Memory B cell (primary cell): ENCODE measurements at regions not wholly inside any gene's neighbourhood (a gene's known extent, or its start where the extent isn't known, plus 50 kb on each side); places are given as distances from the start of the nearest gene placed in this dataset.
A peak's percentile ranks its signal among the peaks of the same experiment; 100 is the strongest.

Source experiments
- ATAC-seq: fragments of 150-1000 bp; cut with Tn5 transposase; 2 replicates; pipeline ENCODE4 v1.10.0; 2021; ENCODE audit warnings: low read depth, mild to moderate bottlenecking, moderate library complexity
- DNase-seq, 2 donors: peaks; one replicate each; pipeline ENCODE4 v3.0.0; 2022; ENCODE audit warnings: low spot score in 2 of 2
- H3K27ac Mint-ChIP-seq: one replicate; pipeline ENCODE4 v1.8.0; 2022; ENCODE audit warnings: mild to moderate bottlenecking, moderate library complexity, mixed read lengths
- H3K27me3 Mint-ChIP-seq: one replicate; pipeline ENCODE4 v1.8.0; 2022; ENCODE audit warnings: mixed read lengths
- H3K36me3 Mint-ChIP-seq: one replicate; pipeline ENCODE4 v1.8.0; 2022; ENCODE audit warnings: mild to moderate bottlenecking, mixed read lengths
- H3K4me1 Mint-ChIP-seq: one replicate; pipeline ENCODE4 v1.8.0; 2022; ENCODE audit warnings: mixed read lengths
- H3K4me3 Mint-ChIP-seq: one replicate; pipeline ENCODE4 v1.8.0; 2022; ENCODE audit warnings: mild to moderate bottlenecking, moderate library complexity, mixed read lengths
- H3K9me3 Mint-ChIP-seq: one replicate; pipeline ENCODE4 v1.8.0; 2022; ENCODE audit warnings: mixed read lengths

GRCh38 chrX:39439906-39440798 is 638.9 kb downstream of the MID1IP1 start:
- Mint-ChIP-seq H3K27me3 (no peaks in the 10 kb centered on the region), H3K36me3 (peaks cover 4% of the 10 kb centered on the region), H3K4me3 (peak overlapping the region; percentile 63), H3K27ac (peak overlapping the region; percentile 87), H3K9me3 (no peaks in the 10 kb centered on the region), H3K4me1 (peaks cover 20% of the 10 kb centered on the region)
- DNase-seq (no peak), ATAC-seq (peak; percentile 81)

GRCh38 chrX:39440799-39441284 is 639.6 kb downstream of the MID1IP1 start:
- no peak overlapping the region for H3K27ac Mint-ChIP-seq
- peaks cover 4% of the 10 kb centered on the region for H3K36me3 Mint-ChIP-seq
- peaks cover 20% of the 10 kb centered on the region for H3K4me1 Mint-ChIP-seq
- no peak for DNase-seq
- H3K27me3 Mint-ChIP-seq: peaks cover 2% of the 10 kb centered on the region
- no peak overlapping the region for H3K4me3 Mint-ChIP-seq
- no peaks in the 10 kb centered on the region for H3K9me3 Mint-ChIP-seq
- no peak for ATAC-seq

- H3K27ac Mint-ChIP-seq: no peak overlapping the region
- no peak overlapping the region for H3K4me3 Mint-ChIP-seq
- no peaks in the 10 kb centered on the region for H3K9me3 Mint-ChIP-seq
- H3K36me3 Mint-ChIP-seq: peaks cover 2% of the 10 kb centered on the region
- peaks cover 16% of the 10 kb centered on the region for H3K4me1 Mint-ChIP-seq
- peaks cover 2% of the 10 kb centered on the region for H3K27me3 Mint-ChIP-seq
- ATAC-seq: no peak
- DNase-seq: no peak
Measured at GRCh38 chrX:39442332-39442731, 641.1 kb downstream of the MID1IP1 start.

GRCh38 chrX:39443240-39443639 is 642.0 kb downstream of the MID1IP1 start:
- Mint-ChIP-seq H3K9me3 (no peaks in the 10 kb centered on the region), H3K4me1 (peaks cover 16% of the 10 kb centered on the region), H3K4me3 (no peak overlapping the region), H3K27ac (no peak overlapping the region), H3K27me3 (peaks cover 2% of the 10 kb centered on the region), H3K36me3 (peaks cover 2% of the 10 kb centered on the region)
- no peak for DNase-seq
- ATAC-seq: no peak

GRCh38 chrX:39445336-39445735 is 644.1 kb downstream of the MID1IP1 start:
- Mint-ChIP-seq H3K27me3 (peaks cover 4% of the 10 kb centered on the region), H3K36me3 (peaks cover 2% of the 10 kb centered on the region), H3K9me3 (no peaks in the 10 kb centered on the region), H3K4me1 (peaks cover 10% of the 10 kb centered on the region), H3K4me3 (no peak overlapping the region), H3K27ac (no peak overlapping the region)
- no peak for ATAC-seq
- DNase-seq: no peak

- no peaks in the 10 kb centered on the region for H3K36me3 Mint-ChIP-seq
- no peak overlapping the region for H3K4me3 Mint-ChIP-seq
- H3K27me3 Mint-ChIP-seq: peaks cover 10% of the 10 kb centered on the region
- no peaks in the 10 kb centered on the region for H3K4me1 Mint-ChIP-seq
- H3K9me3 Mint-ChIP-seq: no peaks in the 10 kb centered on the region
- no peak overlapping the region for H3K27ac Mint-ChIP-seq
- ATAC-seq (no peak), DNase-seq (no peak)
Measured at GRCh38 chrX:39449352-39449751, 648.1 kb downstream of the MID1IP1 start.

- Mint-ChIP-seq H3K36me3 (no peaks in the 10 kb centered on the region), H3K9me3 (no peaks in the 10 kb centered on the region), H3K4me3 (no peak overlapping the region), H3K4me1 (no peaks in the 10 kb centered on the region), H3K27ac (no peak overlapping the region), H3K27me3 (peaks cover 11% of the 10 kb centered on the region)
- DNase-seq: no peak
- no peak for ATAC-seq
Measured at GRCh38 chrX:39450234-39450977, 647.4 kb downstream of the BCOR start.

- Mint-ChIP-seq H3K9me3 (no peaks in the 10 kb centered on the region), H3K4me1 (no peaks in the 10 kb centered on the region), H3K36me3 (no peaks in the 10 kb centered on the region), H3K4me3 (no peak overlapping the region), H3K27ac (no peak overlapping the region), H3K27me3 (peaks cover 10% of the 10 kb centered on the region)
- DNase-seq (no peak), ATAC-seq (no peak)
Measured at GRCh38 chrX:39451046-39451445, 646.7 kb downstream of the BCOR start.

- Mint-ChIP-seq H3K27me3 (peaks cover 10% of the 10 kb centered on the region), H3K9me3 (peaks cover 4% of the 10 kb centered on the region), H3K27ac (no peak overlapping the region), H3K4me3 (no peak overlapping the region), H3K36me3 (no peaks in the 10 kb centered on the region), H3K4me1 (no peaks in the 10 kb centered on the region)
- no peak for ATAC-seq
- DNase-seq: no peak
Measured at GRCh38 chrX:39452401-39452800, 645.4 kb downstream of the BCOR start.

- H3K4me1 Mint-ChIP-seq: no peaks in the 10 kb centered on the region
- peaks cover 9% of the 10 kb centered on the region for H3K27me3 Mint-ChIP-seq
- H3K36me3 Mint-ChIP-seq: no peaks in the 10 kb centered on the region
- peaks cover 4% of the 10 kb centered on the region for H3K9me3 Mint-ChIP-seq
- no peak overlapping the region for H3K4me3 Mint-ChIP-seq
- H3K27ac Mint-ChIP-seq: no peak overlapping the region
- ATAC-seq (no peak), DNase-seq (no peak)
Measured at GRCh38 chrX:39453889-39454621, 643.7 kb downstream of the BCOR start.

GRCh38 chrX:39456894-39457604 is 640.7 kb downstream of the BCOR start:
- H3K27me3 Mint-ChIP-seq: peaks cover 7% of the 10 kb centered on the region
- H3K36me3 Mint-ChIP-seq: no peaks in the 10 kb centered on the region
- ATAC-seq (no peak), DNase-seq (no peak)
- no peak overlapping the region for H3K4me3 Mint-ChIP-seq
- H3K4me1 Mint-ChIP-seq: no peaks in the 10 kb centered on the region
- peaks cover 4% of the 10 kb centered on the region for H3K9me3 Mint-ChIP-seq
- no peak overlapping the region for H3K27ac Mint-ChIP-seq

- DNase-seq (no peak), ATAC-seq (no peak)
- Mint-ChIP-seq H3K4me1 (no peaks in the 10 kb centered on the region), H3K27me3 (peaks cover 9% of the 10 kb centered on the region), H3K9me3 (peaks cover 4% of the 10 kb centered on the region), H3K36me3 (no peaks in the 10 kb centered on the region), H3K27ac (no peak overlapping the region), H3K4me3 (no peak overlapping the region)
Measured at GRCh38 chrX:39458779-39459178, 639.0 kb downstream of the BCOR start.

GRCh38 chrX:39459204-39459603 is 638.6 kb downstream of the BCOR start:
- H3K27ac Mint-ChIP-seq: no peak overlapping the region
- no peaks in the 10 kb centered on the region for H3K4me1 Mint-ChIP-seq
- DNase-seq (no peak), ATAC-seq (no peak)
- H3K4me3 Mint-ChIP-seq: no peak overlapping the region
- peaks cover 4% of the 10 kb centered on the region for H3K9me3 Mint-ChIP-seq
- H3K27me3 Mint-ChIP-seq: peaks cover 6% of the 10 kb centered on the region
- no peaks in the 10 kb centered on the region for H3K36me3 Mint-ChIP-seq
